T-cell (primary cell): ENCODE measurements at regions not wholly inside any gene's neighbourhood (a gene's known extent, or its start where the extent isn't known, plus 50 kb on each side); places are given as distances from the start of the nearest gene placed in this dataset.

Source experiments
- ATAC-seq, 4 experiments: fragments of 200-7000 bp in 3 of 4; fragments of 150-1000 bp in 1 of 4; cut with Tn5 transposase; replicated peaks in 1 of 4; 1 replicate in 3 of 4; 2 replicates in 1 of 4; pipeline ENCODE4 v1.10.0; 2021; ENCODE audit warnings: moderate library complexity in 3 of 4, mild to moderate bottlenecking in 2 of 4, moderate number of reproducible peaks in 1 of 4
- CTCF ChIA-PET, 2 donors: fragments of 300-600 bp; sonication (Branson Sonifier 250); formaldehyde crosslinking; loops; one replicate each; lab custom pipeline; 2022; ENCODE audit warnings: antibody characterized with exemption in 2 of 2; lab: Charles Lee
- POLR2A ChIA-PET, 2 donors: fragments of 300-600 bp; sonication (Branson Sonifier 250); formaldehyde crosslinking; loops; one replicate each; lab custom pipeline; 2022; ENCODE audit warnings: antibody characterized with exemption in 2 of 2; lab: Charles Lee
- DNase-seq, 35 experiments: peaks; one replicate each; pipeline versions ENCODE4 v3.0.0 to v3.0.0-alpha.2; 2013 to 2023
- H3K27ac ChIP-seq: one replicate; pipeline ENCODE4 v1.5.1; 2013; ENCODE audit warnings: low read length
- H3K27me3 ChIP-seq, 2 experiments: replicated peaks in 1 of 2; 1 replicate in 1 of 2; 2 replicates in 1 of 2; pipeline versions ENCODE4 v1.6.1 to v1.7.0; 2013; ENCODE audit warnings: low read length in 1 of 2, mixed read lengths in 1 of 2; ENCODE audit not compliant: control insufficient read depth in 2 of 2, insufficient read depth in 2 of 2; ENCODE audit errors: extremely low read depth in 1 of 2
- H3K36me3 ChIP-seq, 2 donors: 1 replicate in 1 of 2; 2 replicates in 1 of 2; pipeline versions ENCODE4 v1.6.1 to v1.7.0; 2013; ENCODE audit warnings: low read length in 1 of 2; ENCODE audit not compliant: control insufficient read depth in 2 of 2, insufficient read depth in 1 of 2; ENCODE audit errors: extremely low read depth in 1 of 2
- H3K4me1 ChIP-seq, 2 experiments: 1 replicate in 1 of 2; 2 replicates in 1 of 2; pipeline versions ENCODE4 v1.6.1 to v1.7.0; 2013; ENCODE audit warnings: low read length in 2 of 2, mixed read lengths in 1 of 2; ENCODE audit not compliant: insufficient read depth in 2 of 2, control insufficient read depth in 1 of 2; ENCODE audit errors: extremely low read depth in 1 of 2
- H3K4me3 ChIP-seq, 2 donors: 1 replicate in 1 of 2; 2 replicates in 1 of 2; pipeline versions ENCODE4 v1.5.1 to v1.7.0; 2013; ENCODE audit warnings: mild to moderate bottlenecking in 2 of 2, low read length in 1 of 2, moderate library complexity in 1 of 2; ENCODE audit not compliant: control insufficient read depth in 1 of 2; ENCODE audit errors: extremely low read depth in 1 of 2
- H3K9me3 ChIP-seq: 2 replicates; pipeline ENCODE4 v1.7.0; 2013
- H3K27ac Mint-ChIP-seq, 2 donors: one replicate each; pipeline ENCODE4 v1.8.0; 2020 to 2021; ENCODE audit warnings: mild to moderate bottlenecking in 2 of 2, mixed read lengths in 2 of 2
- H3K27me3 Mint-ChIP-seq, 2 donors: one replicate each; pipeline ENCODE4 v1.8.0; 2021 to 2022; ENCODE audit warnings: mixed read lengths in 2 of 2
- H3K36me3 Mint-ChIP-seq: one replicate; pipeline ENCODE4 v1.8.0; 2021; ENCODE audit warnings: mixed read lengths
- H3K4me1 Mint-ChIP-seq, 3 donors: one replicate each; pipeline ENCODE4 v1.8.0; 2020 to 2022; ENCODE audit warnings: mixed read lengths in 3 of 3, mild to moderate bottlenecking in 1 of 3
- H3K4me3 Mint-ChIP-seq, 3 donors: one replicate each; pipeline ENCODE4 v1.8.0; 2020 to 2022; ENCODE audit warnings: mild to moderate bottlenecking in 3 of 3, mixed read lengths in 3 of 3, moderate library complexity in 3 of 3
- H3K9me3 Mint-ChIP-seq, 3 donors: one replicate each; pipeline ENCODE4 v1.8.0; 2020 to 2022; ENCODE audit warnings: mixed read lengths in 3 of 3
- WGBS: methylation state at CpG from one replicate; pipeline ENCODE4 v1.1.5; 2013; ENCODE audit warnings: missing lambda C conversion rate; ENCODE audit not compliant: insufficient coverage; 5-methylcytosine and 5-hydroxymethylcytosine counted together

DNA sequence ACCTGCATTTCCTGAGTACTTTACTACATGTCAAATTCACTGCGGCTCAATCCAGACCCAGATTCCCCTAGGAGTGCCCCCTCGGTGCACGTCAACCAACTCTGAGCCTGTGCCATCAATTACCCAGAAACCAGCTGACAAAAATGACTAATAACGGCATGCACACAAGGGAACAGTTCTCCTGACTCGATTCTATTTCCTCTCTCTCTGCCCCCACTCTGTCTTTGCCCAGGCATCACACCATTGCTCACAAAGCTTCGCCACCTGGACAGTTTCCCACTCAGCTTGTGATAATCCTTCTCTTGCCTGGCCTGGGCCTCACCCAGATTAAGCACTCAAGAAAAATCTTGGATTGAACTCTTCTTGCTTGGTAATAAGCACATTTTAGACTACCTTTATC, 115.3 kb upstream of the NDUFV2 start:
- no peaks in the 10 kb centered on the region for H3K4me1 Mint-ChIP-seq
- ATAC-seq, result no peak
- Histone ChIP-seq H3K9me3 (no peaks in the 10 kb centered on the region), H3K4me1 (no peaks in the 10 kb centered on the region), H3K27ac (no peak overlapping the region), H3K4me3 (no peak overlapping the region), H3K27me3 (peaks cover 0 to 22% of the 10 kb centered on the region in 2 experiments), H3K36me3 (no peaks in the 10 kb centered on the region)
- H3K36me3 Mint-ChIP-seq, result no peaks in the 10 kb centered on the region
- no peak overlapping the region for H3K27ac Mint-ChIP-seq
- no peak for DNase-seq
- POLR2A ChIA-PET, result no interaction called here
- H3K4me3 Mint-ChIP-seq, result no peak overlapping the region
- peaks cover 15 to 17% of the 10 kb centered on the region in 2 donors for H3K27me3 Mint-ChIP-seq
- no peaks in the 10 kb centered on the region for H3K9me3 Mint-ChIP-seq
- CTCF ChIA-PET, result interaction anchor here (0.7 to 2.4 kb wide), 12 partner anchors 8 to 383 kb away, joined by 3 to 43 read pairs (median 4); no protein-coding TSS in a partner anchor
- 72% methylated on average over 6 of the region's 6 CpGs for WGBS

DNA sequence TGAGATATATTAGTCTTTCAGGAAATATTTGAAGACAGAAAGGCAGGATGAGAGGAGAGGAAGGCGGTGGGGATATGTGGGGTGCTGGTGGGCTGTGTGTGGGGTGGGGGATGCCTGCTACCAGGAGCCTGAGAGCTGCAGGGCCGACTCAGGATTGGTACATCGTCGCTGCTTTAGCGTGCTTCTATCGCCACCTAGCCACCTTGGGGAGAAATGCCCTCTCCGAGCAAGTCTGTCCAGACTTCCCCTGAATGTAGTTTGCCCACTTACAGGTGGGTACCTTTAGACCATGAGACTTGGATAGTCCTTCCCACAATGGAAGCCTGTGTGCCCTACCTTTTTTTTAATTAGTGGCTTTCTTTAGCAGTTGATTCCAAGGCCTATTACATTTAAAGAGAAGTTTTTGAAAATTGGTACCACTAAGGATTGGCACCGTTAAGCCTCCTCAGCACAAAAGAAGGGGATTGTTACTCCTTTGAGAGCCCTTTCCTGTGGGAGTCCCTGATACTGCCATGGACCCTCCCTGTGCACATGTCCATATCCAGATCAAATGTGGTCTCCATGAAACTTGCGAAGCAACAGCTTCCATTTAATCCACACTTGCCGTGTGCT, 114.1 kb upstream of the NDUFV2 start:
- Histone ChIP-seq H3K4me3 (no peak overlapping the region), H3K27ac (no peak overlapping the region), H3K36me3 (no peaks in the 10 kb centered on the region), H3K9me3 (no peaks in the 10 kb centered on the region), H3K4me1 (no peaks in the 10 kb centered on the region), H3K27me3 (peaks cover 0 to 22% of the 10 kb centered on the region in 2 experiments)
- Mint-ChIP-seq H3K4me1 (no peaks in the 10 kb centered on the region), H3K36me3 (no peaks in the 10 kb centered on the region), H3K4me3 (no peak overlapping the region), H3K9me3 (no peaks in the 10 kb centered on the region), H3K27me3 (peaks cover 15 to 17% of the 10 kb centered on the region in 2 donors), H3K27ac (no peak overlapping the region)
- CTCF ChIA-PET, result interaction anchor here (0.6 to 2.4 kb wide), 18 partner anchors 9 to 384 kb away, joined by 3 to 43 read pairs (median 4); no protein-coding TSS in a partner anchor
- POLR2A ChIA-PET, result no interaction called here
- 47% methylated on average over 2 of the region's 10 CpGs for WGBS
- ATAC-seq (peak; percentile 61 to 78 (median 74)), DNase-seq (peak; percentile 10 to 75 (median 38))

DNA sequence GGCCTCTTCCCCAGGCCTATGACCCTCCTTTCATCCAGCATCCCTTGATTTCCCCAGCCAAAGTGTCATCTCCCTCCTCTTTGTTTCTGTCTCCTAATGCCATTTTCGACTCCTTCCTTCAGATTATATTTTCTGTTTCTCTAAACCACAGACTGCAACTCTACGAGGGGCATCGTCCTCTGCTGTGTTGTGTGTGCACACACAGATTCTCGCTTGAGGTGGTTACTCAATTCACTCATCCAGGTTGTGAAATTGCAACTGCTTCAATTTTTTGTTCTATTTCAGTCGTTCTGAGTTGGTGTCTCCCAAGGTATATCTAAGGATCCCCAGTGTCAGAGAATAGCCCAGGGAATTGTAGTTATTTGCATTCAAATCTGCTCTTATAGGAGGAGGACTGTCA, 113.5 kb upstream of the NDUFV2 start:
- no peaks in the 10 kb centered on the region for H3K9me3 ChIP-seq
- Mint-ChIP-seq H3K36me3 (no peaks in the 10 kb centered on the region), H3K9me3 (no peaks in the 10 kb centered on the region), H3K4me1 (no peaks in the 10 kb centered on the region), H3K4me3 (no peak overlapping the region), H3K27me3 (peaks cover 15 to 20% of the 10 kb centered on the region in 2 donors), H3K27ac (no peak overlapping the region)
- DNase-seq, result no peak
- WGBS, result 72% methylated on average over 4 of the region's 5 CpGs
- no peaks in the 10 kb centered on the region for H3K4me1 ChIP-seq
- ATAC-seq, result no peak
- no peak overlapping the region for H3K27ac ChIP-seq
- H3K36me3 ChIP-seq, result no peaks in the 10 kb centered on the region
- no peak overlapping the region for H3K4me3 ChIP-seq
- peaks cover 0 to 22% of the 10 kb centered on the region in 2 experiments for H3K27me3 ChIP-seq
- ChIA-PET CTCF (interaction anchor here (1.4 to 2.4 kb wide), 5 partner anchors 10 to 293 kb away, joined by 3 to 43 read pairs (median 5); no protein-coding TSS in a partner anchor), POLR2A (no interaction called here)

DNA sequence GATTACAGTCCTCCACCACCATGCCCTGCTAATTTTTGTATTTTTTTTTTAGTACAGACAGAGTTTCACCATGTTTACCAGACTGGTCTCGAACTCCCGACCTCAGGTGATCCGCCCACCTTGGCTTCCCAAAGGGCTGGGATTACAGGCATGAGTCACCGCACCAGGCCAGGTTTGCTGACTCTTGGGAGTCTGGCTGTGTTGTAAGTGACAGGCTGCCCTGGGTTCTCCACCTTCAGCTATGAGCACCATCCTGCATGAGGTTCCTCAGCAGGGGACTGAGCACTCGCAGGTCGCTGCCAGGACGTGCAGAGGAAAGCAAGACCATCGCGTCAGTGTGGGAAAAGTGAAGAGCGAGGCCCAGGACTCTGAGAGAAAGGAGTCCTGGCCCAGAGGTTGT, 112.6 kb upstream of the NDUFV2 start:
- Histone ChIP-seq H3K27me3 (peaks cover 0 to 22% of the 10 kb centered on the region in 2 experiments), H3K4me3 (no peak overlapping the region), H3K9me3 (no peaks in the 10 kb centered on the region), H3K4me1 (no peaks in the 10 kb centered on the region), H3K36me3 (no peaks in the 10 kb centered on the region), H3K27ac (no peak overlapping the region)
- Mint-ChIP-seq H3K4me3 (no peak overlapping the region), H3K27ac (peak overlapping the region in 1 of 2 donors; percentile 20), H3K36me3 (no peaks in the 10 kb centered on the region), H3K4me1 (no peaks in the 10 kb centered on the region), H3K27me3 (peaks cover 13 to 25% of the 10 kb centered on the region in 2 donors), H3K9me3 (no peaks in the 10 kb centered on the region)
- ChIA-PET CTCF (interaction anchor here in 1 of 2 donors (0.7 kb wide), 1 partner anchor 202 kb away, joined by 9 read pairs; no protein-coding TSS in a partner anchor), POLR2A (no interaction called here)
- 94% methylated on average over 10 of the region's 10 CpGs for WGBS
- ATAC-seq (no peak), DNase-seq (no peak)

DNA sequence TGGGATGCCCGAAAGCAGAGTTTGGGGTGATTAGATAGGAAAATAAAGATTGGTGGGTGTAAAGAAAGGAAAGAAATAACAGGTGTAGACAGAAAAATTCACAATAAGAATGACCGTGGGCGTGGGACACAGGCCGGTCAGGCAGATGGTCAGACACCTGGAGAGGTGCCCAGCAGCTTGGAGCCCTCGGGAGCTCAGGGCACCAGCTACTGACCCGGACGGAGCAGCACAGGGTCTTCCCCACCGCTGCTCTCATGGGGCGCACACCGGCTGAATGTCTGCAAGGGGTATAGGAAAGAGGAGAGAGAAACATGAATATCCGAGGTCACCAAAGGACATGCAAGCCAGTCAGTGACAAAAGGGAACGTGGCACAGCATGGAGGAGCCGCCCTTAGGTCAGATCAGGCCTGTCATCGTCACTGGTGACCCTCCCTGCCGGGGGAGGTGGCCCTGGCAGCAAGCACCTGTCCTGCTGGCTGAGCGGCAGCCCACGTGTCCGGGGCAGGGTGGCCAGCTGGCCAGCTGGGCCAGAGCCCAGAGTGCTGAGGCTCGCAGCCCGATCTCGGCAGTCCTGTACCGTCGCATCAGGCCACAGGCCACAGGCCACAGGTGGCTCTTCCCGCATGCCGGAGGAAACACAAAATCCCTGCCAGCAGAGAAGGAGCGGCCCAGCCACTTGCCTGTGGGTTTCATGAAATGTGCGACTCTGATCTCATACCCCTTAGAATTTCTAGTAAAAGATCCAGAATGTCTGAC, 112.0 kb upstream of the NDUFV2 start:
- DNase-seq (no peak), ATAC-seq (no peak)
- ChIA-PET CTCF (interaction anchor here in 1 of 2 donors (1.6 kb wide), 1 partner anchor 295 kb away, joined by 4 read pairs; no protein-coding TSS in a partner anchor), POLR2A (no interaction called here)
- peak overlapping the region in 1 of 2 donors; percentile 20 for H3K27ac Mint-ChIP-seq
- no peak overlapping the region for H3K4me3 ChIP-seq
- H3K4me3 Mint-ChIP-seq, result no peak overlapping the region
- H3K4me1 ChIP-seq, result no peaks in the 10 kb centered on the region
- no peaks in the 10 kb centered on the region for H3K9me3 ChIP-seq
- peaks cover 13 to 25% of the 10 kb centered on the region in 2 donors for H3K27me3 Mint-ChIP-seq
- no peaks in the 10 kb centered on the region for H3K36me3 ChIP-seq
- H3K36me3 Mint-ChIP-seq, result no peaks in the 10 kb centered on the region
- no peaks in the 10 kb centered on the region for H3K9me3 Mint-ChIP-seq
- no peak overlapping the region for H3K27ac ChIP-seq
- WGBS, result 86% methylated on average over 25 of the region's 27 CpGs
- H3K27me3 ChIP-seq, result peaks cover 0 to 22% of the 10 kb centered on the region in 2 experiments
- no peaks in the 10 kb centered on the region for H3K4me1 Mint-ChIP-seq

DNA sequence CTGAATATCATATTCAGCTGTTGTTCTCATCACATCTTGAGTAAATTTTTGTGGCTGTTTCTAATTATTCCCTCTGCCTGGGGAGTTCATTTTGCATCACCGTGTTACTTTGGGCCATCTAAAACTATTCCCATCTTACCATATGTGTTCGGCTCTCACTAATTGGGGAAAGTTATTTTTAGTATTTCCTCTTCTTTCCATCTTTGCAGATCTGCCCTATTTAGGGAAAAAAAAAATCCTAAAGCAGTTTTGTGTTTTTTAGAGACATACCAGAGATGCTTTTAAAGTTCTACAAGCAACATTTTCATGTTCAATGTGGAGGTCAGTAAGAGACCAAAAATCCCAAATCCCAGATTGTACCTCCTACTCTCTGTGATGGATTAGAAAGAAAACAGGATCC, 111.3 kb upstream of the NDUFV2 start:
- H3K27me3 Mint-ChIP-seq, result peaks cover 13 to 25% of the 10 kb centered on the region in 2 donors
- no CpG with 5 or more reads among the region's 2 CpGs for WGBS
- no peak overlapping the region for H3K27ac Mint-ChIP-seq
- no peaks in the 10 kb centered on the region for H3K36me3 ChIP-seq
- peaks cover 0 to 22% of the 10 kb centered on the region in 2 experiments for H3K27me3 ChIP-seq
- H3K9me3 Mint-ChIP-seq, result no peaks in the 10 kb centered on the region
- H3K27ac ChIP-seq, result no peak overlapping the region
- DNase-seq, result no peak
- H3K4me1 ChIP-seq, result no peaks in the 10 kb centered on the region
- no peaks in the 10 kb centered on the region for H3K4me1 Mint-ChIP-seq
- H3K36me3 Mint-ChIP-seq, result no peaks in the 10 kb centered on the region
- no peak for ATAC-seq
- H3K4me3 Mint-ChIP-seq, result no peak overlapping the region
- no peak overlapping the region for H3K4me3 ChIP-seq
- no peaks in the 10 kb centered on the region for H3K9me3 ChIP-seq
- ChIA-PET POLR2A (no interaction called here), CTCF (interaction anchor here in 1 of 2 donors (1.2 to 1.6 kb wide), 2 partner anchors 295 to 338 kb away, joined by 4 to 5 read pairs; no protein-coding TSS in a partner anchor)
